ENCODE measurements at regions not wholly inside any gene's neighbourhood (a gene's known extent, or its start where the extent isn't known, plus 50 kb on each side); places are given as distances from the start of the nearest gene placed in this dataset.
A peak's percentile ranks its signal among the peaks of the same experiment; 100 is the strongest.

- DNase-seq (ENCODE audit: low read depth), result peak; percentile 60
Observed at GRCh38 chr21:36630485-36631206, 68.3 kb upstream of the SIM2 start.

DNA sequence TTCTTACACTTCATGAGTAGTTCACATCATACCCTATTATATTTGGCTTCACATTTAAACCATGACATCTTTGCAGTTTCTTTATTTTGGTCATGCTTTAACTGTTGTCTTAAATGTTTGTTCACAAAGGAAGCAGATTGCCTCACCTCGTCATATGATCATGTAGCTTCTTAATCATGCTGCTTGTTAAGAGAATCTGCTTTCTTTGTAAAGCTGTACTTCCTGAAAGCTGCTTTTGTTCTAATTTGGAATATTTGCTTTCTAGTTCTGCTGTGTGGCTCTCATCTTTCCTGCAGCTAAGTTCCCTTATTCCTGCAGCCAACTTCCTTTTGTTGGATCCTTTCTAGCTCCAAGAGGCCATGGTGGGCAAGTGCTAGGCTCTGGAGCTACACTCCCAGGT lies 62.9 kb upstream of the SIM2 start:
- DNase-seq (ENCODE audit: low read depth), result no peak

DNA sequence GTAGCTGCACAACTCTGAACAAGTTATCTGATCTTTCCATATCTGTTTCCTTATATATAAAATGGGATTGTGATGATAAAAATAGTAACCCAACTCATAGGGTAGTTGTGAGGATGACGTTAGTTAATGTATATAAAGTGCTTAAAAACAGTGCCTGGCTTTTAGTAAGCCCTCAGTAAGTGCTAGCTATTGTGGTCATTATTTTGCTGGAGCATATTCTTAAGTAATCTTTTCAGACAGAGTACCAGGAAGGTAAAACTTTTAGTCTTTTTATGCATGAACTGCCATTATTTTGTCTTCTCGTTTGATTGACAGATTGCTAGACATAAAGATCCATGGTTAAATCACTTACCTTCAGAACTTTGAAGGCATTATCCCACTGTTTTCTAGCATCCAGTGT lies 62.5 kb upstream of the SIM2 start:
- no peak for DNase-seq (ENCODE audit: low read depth)

GRCh38 chr21:36639769-36640168 lies 59.1 kb upstream of the SIM2 start:
- DNase-seq (ENCODE audit: low read depth), result no peak

DNA sequence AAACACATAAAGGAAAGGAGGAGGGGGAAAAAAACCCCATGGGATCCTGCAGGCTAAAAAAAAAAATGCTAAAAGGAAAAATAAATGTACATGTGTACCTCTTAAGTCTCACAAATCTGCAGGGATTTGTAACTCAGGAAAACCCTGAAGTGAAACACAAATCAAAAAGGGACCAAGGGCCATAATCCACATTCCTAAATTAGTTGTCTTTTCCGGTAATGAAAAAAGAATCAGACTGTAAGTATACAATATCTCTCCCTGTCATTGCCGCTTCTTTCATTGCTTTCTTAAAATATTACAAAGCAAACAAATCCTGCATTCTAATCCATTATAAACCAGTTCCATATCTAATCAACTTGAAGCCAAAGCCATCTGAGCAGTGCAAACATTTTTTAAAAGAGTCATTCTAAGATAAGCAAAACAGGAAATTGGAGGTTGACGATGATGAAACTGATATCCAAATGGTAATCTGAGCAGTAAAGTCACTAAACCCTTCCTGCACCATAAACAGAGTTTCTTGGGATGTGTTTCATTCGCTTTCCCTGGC lies 58.7 kb upstream of the SIM2 start:
- DNase-seq (ENCODE audit: low read depth), result no peak

DNA sequence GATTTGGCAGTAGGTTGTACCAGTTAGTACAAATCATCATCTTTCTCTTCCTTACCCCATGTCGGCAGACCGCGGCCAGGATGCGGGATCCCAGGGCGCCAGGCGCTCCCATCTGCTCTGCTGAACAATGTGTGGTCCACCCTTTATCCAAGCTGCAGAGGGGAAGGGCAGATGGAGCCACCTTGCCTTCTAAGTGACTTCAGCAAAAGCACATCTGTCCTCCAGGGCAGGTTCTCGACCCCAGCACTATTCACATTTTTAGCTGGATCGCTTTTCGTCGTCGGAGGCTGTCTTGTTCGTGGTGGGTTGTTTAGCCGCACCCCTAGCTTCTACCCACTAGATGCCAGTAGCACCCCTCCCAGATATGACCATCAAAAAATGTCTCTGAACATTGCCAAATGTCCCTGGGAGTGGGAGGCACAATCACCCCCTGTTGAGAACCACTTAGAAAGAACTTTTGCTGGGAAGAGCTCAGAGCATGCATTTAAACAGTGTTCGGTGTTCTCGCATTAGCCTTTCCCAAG lies 58.1 kb upstream of the SIM2 start:
- no peak for DNase-seq (ENCODE audit: low read depth)

DNA sequence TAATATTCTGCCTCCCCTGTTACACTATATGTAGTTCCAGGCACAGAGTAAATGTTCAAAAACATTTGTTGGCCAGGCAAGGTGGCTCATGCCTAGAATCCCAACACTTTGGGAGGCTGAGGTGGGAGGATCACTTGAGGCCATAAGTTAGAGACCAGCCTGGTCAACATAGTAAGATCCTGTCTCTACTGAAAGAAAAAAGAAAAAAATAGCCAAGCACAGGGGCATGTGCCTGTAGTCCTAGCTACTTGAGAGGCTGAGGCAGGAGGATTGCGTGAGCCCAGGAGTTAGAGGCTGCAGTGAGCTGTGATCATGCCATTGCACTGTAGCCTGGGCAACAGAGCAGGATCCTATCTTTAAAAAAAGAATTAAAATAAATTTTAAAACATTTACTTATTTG lies 57.6 kb upstream of the SIM2 start:
- DNase-seq (ENCODE audit: low read depth), result no peak

DNA sequence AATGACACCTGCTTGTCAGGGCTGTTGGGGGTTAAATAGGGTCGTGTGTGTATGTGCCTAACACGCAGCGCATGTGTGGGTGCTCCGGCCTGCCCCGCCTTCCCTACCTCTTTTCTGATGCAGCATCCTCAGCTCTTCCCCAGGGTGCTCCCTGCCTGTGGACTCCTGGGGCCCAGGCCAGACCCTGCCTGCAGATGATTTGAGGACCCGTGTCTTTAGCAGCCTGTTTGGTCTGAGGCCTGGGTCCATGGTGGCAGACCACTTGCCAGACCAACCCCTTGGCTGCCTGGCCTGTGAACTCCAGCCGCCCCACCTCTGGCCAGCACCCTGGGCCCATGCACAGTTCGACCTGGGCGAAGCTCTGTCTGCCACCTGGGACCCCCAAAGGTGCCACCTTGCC lies 57.0 kb upstream of the SIM2 start:
- no peak for DNase-seq (ENCODE audit: low read depth)

- no peak for DNase-seq (ENCODE audit: low read depth)
Observed at GRCh38 chr21:36642777-36643176, 56.1 kb upstream of the SIM2 start.

DNA sequence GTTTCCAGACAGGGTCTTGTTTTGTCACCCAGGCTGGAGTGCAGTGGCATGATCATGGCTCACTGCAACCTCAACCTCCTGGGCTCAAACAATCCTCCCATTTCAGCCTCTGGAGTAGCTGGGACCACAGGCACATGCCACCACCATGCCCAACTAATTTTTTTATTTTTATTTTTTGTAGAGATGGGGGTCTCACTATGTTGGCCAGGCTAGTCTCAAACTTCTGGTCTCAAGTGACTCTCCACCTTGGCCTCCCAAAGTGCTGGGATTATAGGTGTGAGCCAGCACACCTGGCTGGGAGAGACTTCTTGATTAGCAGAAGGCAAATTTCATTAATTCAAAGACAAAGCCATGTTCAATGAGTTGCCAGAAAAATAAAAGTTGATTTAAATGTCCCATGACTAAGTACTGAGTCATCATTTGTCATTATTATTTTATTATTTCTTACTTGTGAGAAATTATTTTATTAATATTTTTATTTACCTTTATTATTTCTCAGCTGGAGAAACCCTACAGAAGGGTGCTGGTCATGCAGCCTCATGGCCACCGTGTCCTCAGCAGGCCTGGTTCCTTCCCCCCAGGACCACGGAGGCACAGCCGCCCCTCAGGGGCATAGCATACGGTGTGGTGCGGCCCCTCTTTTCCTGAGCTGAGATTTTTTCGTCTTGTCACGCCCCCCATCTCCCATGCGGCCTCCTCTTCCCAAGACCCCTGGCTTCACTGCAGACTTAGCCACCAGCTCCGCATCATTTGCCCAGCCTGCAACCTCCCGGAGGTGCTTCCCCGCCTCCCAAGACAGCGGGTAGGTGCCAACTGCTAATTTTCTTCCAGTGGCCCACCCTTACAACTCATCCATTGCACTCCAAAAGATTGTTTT lies 55.3 kb upstream of the SIM2 start:
- DNase-seq (ENCODE audit: low read depth), result no peak

- DNase-seq (ENCODE audit: low read depth), result no peak
Observed at GRCh38 chr21:36646011-36646410, 52.9 kb upstream of the SIM2 start.

DNA sequence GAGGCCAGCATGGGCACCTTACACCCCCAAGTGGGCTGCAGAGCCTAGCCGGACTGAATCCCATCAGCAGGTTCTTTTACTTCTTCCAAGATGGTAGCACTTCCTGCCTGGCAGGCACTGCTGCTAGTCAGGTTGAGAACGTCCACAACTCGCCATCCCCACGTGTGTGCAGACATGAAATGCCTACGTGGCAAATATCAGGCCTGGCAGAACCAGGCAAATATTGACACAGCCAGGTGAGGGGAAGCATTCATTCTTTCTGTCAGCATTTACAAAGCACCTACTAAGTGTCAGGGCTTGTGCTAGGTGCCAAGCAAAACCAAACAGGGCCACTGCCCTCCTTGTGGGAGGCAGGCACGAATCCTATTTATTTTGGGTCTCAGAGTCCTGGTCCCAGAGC lies 52.3 kb upstream of the SIM2 start:
- DNase-seq (ENCODE audit: low read depth), result no peak

DNA sequence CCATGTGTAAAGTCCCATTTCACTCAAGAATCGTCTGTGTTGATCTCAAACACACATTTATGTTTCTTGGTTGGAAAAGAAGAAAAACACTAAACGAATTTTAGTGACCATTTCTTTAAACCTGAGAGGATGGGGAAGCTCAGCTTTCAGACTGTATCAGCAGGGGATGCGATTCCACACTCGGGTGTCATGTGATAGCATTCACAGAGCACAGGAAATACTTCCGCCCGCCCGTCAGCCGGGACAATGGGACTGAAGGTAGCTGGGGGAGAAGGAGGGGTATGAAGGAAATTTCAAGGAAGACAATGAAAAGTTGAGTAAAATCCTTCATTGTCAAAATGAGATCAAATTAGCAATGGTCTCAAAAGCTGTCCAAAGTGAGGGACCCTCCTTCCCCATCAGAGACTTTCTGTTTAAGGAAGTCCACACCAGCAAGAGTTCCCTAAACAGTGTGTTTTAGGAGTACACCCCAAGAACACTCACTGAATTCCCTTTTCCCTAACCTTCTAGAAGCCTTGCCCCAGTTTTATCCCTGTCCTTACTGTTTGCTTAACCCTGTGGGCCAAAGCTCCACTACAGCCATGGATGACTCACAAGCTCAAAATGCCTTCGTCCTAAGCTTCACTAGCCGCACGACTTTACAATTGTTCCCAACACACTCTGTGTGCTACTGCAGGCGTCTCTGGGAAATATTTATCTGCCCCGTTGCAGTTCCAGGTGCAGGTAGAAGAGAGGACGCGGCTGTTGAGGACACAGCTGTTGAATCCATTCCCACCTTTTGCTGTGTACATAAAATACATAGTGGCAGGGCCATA lies 51.4 kb upstream of the SIM2 start:
- DNase-seq (ENCODE audit: low read depth), result no peak

Measured in activated T-cell treated with anti-CD3 and anti-CD28 coated beads for 24 hours (primary cell).